Left colon (tissue), 2 donors: ENCODE measurements at regions not wholly inside any gene's neighbourhood (a gene's known extent, or its start where the extent isn't known, plus 50 kb on each side); places are given as distances from the start of the nearest gene placed in this dataset.
"Not testable (repeated sequence)": the region's sequence is repeated elsewhere in the genome, so short reads cannot be mapped to it uniquely, and the experiment has no call there.

Source experiments
- ATAC-seq: fragments of 200-7000 bp; cut with Tn5 transposase; one replicate; pipeline ENCODE4 v1.9.1; 2020; ENCODE audit warnings: mild to moderate bottlenecking, moderate library complexity
- DNase-seq, 2 donors: peaks; one replicate each; pipeline ENCODE4 v3.0.0-alpha.2; 2020
- intact Hi-C, 2 donors: fragments of 100-400 bp; cut with DNase I in 1 of 2; cut with micrococcal nuclease in 1 of 2; formaldehyde crosslinking; loops; one replicate each; pipeline versions ENCODE4 v1.11.2 to v1.14.0; 2022; cut with DNase I, micrococcal nuclease
- donor health status: DM: no; HTN: no; CAD: no.
- donor health status: DM: yes; HTN: yes; CAD: no.

DNA sequence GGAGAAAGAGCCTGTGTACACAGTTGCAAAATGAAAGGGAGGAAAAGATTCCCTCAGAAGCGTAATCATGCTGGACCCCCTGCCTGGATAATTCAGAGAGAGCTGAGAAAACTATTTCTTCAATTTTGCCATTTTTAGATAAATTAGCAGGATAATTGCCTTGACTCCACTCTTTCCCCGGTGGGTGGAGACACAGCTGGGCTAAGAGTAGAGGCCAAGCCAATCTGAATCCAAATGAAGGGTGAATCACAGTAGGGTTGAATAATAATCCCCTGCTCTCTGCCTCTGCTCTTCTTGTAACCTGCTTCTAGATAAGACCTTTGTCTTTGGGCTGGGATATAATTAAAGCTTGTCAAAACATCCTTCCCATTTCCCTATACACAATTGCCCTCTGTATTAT, 150.1 kb downstream of the CAPZA3 start:
- intact Hi-C loops: no loop called here
- DNase-seq (no peak), ATAC-seq (peak; percentile 70)

DNA sequence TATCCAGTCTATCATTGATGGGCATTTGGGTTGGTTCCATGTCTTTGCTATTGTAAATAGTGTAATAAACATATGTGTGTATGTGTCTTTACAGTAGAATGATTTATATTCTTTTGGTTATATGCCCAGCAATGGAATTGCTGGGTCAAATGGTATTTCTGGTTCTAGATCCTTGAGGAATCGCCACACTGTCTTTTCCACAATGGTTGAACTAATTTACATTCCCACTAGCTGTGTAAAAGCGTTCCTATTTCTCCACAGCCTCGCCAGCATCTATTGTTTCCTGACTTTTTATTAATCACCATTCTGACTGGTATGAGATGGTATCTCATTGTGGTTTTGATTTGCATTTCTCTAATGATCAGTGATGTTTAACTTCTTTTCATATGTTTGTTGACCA, 152.7 kb downstream of the CAPZA3 start:
- DNase-seq, ATAC-seq, intact Hi-C loops: not testable (repeated sequence)

DNA sequence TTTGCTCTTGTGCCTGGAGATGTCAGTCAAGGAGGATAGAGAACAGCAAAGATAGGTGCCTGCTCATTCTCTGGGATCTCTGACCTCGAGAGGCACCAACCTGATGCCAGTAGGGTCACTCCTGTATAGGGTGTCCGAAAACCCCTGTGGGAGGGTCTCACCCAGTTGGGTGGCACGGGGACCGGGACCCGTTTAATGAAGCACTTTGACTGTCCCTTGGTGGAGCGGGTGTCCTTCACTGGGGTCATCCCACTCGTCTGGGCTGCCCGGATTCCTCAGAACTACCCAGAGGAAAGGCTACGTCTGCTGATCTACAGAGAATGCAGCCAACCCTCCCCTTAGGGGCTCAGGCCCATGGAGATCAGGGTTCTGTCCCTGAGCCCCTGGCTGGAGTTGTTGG, 157.6 kb downstream of the CAPZA3 start:
- DNase-seq (no peak), ATAC-seq (no peak)
- intact Hi-C loops: no loop called here

DNA sequence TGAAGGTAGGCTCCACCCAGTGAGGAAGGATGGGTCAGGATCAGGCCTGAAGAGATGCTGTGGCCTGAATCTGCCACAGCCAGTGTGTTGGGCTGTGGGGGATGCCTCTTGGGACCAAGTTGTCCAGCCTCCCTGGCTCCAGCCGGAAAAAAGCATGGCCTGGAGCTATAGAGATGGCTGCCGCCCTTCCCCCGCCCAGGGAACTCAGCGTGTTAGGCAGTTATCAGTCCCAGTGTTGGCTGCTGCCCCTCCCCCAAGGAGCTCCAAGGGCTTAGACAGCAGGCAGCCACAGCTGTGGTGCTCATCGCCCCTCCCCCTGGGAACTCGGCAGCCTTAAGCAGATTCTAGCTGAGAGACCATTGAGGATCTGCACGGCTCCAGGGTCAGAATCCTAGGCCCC, 158.0 kb downstream of the CAPZA3 start:
- ATAC-seq (no peak), DNase-seq (peak in 1 of 2 donors; percentile 7)
- intact Hi-C loops: no loop called here

DNA sequence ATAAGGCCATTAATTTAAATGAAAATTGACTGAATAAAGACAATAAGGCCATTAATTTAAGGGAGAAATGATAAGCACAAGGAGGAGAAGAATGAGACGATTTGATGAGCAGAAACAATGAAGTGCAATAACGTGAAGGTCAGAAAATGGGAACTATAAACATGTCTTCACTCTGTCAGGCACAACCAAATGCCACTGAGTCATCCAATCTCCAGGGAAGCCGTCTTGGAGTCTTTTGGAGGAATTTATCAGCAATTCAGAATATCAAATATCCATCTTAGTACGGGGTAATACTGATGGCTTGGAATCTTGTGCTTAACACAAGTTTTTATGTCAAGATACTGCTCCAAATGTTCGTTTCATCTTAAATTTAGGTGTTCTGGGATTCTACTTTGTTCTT, 159.9 kb downstream of the CAPZA3 start:
- no peak for ATAC-seq
- no peak for DNase-seq
- intact Hi-C loops: no loop called here

DNA sequence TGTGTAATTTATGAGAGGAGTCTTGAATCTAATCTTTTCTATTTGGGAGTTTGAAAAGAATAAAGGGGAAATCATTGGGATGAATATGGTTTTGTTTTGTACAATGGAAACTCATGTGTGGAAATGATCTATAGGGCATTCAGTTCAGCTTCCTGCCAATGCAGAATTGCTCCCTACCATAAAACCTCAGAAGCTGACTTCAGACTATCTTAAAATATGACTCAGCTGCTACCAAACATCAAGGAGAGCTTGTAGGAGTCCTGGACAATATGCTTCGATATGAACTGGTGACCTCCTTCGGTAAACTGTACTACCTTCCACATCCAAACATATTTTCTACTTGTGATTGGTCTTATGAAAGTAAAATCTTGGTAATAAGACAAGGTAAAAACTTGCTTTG, 160.6 kb downstream of the CAPZA3 start:
- intact Hi-C loops: no loop called here
- peak; percentile 98 for ATAC-seq
- no peak for DNase-seq

DNA sequence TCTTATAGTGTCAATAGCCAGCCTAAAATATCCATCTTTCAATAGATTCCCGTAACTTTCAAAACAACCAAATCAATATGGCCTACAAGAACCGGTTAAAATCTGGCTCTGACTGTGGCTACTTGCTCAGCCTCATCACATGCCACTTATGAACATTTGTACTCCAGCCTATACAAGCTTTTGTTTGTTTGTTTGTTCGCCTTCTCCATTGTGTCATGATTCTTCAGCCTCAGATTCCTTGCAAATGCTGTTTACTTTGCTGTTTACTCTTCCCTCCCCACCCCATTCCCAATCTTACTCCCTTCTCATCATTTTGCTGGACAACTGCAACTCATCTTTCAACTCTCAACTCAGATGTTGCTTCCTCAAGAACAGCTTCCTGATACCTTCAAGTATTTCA, 161.2 kb downstream of the CAPZA3 start:
- DNase-seq (no peak), ATAC-seq (no peak)
- intact Hi-C loops: no loop called here

DNA sequence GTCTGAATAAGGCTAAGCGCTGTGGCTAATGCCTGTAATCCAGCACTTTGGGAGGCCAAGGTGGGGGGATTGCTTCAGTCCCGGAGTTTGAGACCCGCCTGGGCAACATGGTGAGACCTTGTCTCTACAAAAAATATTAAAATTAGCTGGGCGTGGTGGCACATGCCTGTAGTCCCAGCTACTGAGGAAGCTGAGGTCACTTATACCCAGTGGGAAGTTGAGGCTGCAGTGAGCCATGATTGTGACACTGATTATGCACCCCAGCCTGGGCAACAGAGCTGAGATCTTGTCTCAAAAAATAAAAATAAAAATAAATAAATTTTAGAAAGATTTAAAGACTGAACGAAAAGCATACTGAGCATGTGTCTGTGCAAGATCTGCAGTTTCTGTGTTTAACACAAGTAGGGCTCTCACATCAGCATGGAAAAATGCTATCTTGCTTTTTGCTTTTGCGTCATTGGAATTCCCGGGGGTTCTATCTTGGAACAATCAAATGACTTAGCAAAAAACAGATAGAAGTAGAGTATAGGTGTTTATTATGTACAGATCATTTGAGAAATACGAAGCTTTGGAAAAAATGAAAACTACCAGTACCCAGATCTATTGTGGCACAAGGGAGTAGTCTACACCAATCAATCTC, 161.9 kb downstream of the CAPZA3 start:
- intact Hi-C loops: no loop called here
- no peak for DNase-seq
- no peak for ATAC-seq

DNA sequence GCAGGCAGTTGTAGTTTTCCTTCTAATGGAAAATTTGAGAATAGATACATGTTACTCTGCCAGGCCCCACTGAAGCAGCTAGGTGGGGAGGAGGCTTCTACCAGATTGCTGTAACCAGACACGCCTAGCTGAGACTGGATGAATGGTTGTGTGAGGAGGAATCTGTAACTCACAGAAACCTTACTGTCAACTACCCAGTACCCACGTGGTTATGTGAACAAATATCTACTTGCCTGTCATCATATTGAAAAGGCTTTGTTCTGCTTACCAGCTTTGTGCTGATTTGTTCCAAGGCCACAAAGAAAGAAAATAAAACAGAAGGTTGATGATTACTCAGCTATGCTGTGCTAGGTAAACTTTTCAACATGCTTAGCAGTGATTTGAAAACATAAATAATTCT, 167.2 kb downstream of the CAPZA3 start:
- ATAC-seq (peak; percentile 34), DNase-seq (no peak)
- intact Hi-C loops: no loop called here

DNA sequence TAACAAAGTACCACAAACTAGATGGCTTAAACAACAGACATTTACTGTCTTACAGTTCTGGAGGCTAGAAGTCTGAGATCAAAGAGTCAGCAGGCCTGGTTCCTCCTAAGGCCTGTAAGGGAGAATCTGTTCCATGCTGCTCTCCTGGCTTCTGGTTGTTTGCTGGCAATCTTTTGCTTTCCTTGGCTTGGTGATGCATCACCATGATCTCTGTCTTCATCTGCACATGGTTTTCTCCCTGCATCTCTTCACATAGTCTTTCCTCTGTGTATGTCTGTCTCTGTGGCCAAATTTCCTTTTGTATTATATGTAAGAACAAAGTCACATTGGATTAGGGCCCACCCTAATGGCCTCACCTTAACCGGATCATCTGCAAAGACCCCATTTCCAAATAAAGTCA, 168.5 kb downstream of the CAPZA3 start:
- ATAC-seq (no peak), DNase-seq (no peak)
- intact Hi-C loops: no loop called here

DNA sequence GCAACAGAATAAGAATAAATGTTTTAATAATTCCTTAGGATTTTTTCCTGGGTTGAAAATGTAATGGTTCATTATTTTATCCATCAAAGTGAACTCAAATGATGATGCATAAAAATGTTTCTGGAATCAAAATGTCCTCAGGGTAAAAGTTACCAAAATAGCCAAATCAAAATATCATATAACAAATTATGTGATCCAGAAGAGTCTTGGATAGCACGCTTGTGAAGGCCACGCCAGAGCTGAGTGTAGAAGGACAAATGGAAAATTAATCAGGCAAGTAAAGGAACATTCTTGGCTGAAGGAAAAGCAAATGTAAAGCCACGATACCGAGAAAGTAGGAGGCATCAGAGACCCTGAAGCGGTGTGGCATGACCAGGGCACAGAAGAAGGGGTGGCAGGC, 169.2 kb downstream of the CAPZA3 start:
- DNase-seq (no peak), ATAC-seq (no peak)
- intact Hi-C loops: no loop called here

DNA sequence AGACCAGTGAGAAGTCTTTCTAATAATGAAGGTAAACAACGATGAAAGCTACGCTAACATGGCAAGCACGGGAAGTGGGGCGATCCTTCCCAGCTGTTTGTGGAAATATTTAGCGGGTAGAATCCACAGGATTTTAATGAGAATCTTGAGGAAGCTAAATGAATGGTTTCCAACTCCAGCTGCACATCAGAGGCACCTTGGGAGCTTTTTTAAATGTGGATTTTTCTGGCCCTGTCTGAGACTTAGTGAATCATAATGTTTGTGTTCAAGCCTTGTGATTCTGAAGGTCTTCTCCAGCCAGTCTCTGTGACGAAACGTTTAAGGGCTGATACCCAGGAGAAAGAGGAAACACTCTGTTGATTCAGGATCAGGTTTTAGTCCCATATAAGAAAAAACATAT, 169.8 kb downstream of the CAPZA3 start:
- intact Hi-C loops: no loop called here
- no peak for ATAC-seq
- no peak for DNase-seq

DNA sequence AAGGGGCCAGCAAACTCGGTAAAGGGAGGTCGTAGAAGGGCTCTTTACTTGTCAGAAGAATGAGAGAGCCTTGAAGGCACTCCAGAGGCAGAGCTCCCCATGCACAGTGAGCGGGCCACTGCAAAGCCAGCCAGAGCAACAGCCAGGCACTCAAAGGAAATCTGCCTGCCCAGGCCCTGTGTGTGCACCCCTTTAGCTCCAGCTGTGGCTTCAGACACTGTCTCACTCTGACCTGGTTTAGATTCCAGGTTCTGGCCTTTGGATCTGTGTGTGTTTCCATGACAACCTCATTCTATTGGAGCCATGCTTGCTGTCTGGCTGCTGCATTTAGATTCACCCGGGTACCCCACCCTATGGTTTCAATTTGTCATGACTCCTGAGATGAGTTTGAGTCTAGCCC, 170.3 kb downstream of the CAPZA3 start:
- DNase-seq: no peak
- ATAC-seq: no peak
- intact Hi-C loops: no loop called here

DNA sequence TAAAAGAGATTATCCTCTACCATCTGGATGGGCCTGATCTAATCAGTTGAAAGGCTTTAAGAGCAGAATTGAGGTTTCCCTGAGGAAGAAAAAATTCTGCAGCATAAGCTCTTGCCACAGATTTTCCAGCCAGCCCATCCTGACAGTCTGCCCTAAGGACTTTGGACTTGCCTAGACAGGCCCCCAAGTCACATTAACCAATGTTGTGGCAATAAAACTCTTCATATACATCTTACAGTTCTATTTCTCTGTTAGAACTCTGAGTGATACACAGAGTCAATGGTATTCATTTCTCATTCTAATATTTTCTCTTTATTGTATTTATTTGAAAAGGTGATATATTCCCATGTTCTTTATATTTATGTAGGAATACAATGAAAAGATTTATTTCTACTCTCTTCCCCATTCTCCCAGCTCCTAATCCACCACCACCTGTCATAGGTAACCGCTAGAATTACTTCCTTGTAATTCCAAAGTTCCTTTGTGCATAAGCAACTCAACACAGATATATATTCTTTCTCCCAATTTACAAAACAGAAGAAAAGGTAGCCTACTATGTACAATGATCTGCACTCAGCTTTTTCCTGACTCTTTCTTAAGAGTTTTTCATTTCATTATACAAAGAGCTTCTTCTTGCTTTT, 182.1 kb downstream of the CAPZA3 start:
- ATAC-seq (peak; percentile 96), DNase-seq (peak; percentile 31 to 46)
- intact Hi-C loops: no loop called here

DNA sequence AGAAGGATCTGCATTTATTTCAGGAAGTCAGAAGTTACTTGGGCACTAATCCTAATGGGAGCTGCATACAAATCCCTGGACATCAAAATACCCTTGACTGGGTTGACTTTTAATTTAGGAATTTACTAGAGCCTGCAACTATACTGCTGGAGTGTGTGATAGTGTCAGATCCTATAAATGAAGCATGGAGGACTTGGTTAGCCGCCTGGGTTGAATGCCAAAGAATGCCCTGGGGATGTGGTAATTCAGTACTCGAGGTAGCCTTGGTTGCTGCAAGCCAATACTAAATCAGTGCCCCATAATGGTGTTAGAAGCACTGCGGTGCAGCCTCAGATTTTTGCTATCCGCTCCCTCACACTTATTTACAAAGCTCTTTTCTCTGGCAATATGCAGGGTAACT, 184.9 kb downstream of the CAPZA3 start:
- no peak for ATAC-seq
- intact Hi-C loops: no loop called here
- DNase-seq: no peak

DNA sequence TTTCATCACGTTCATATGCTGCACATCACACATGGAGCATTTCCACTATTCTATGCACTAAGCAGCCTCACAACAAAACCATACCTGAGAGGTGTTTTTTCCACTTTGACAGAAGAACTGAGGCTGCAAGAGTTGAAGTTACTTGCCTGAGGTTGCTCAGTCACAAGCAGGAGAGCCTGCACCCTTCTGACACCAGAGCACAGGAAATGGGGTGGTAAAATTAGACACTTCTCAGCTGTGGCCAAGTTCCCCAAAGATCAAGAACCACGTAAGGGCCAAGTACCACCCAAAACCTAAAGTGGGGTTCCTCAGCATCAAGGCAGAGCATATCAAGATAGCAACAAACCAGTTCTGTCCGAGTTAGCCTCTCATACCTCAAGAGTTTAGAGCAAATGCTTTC, 185.8 kb downstream of the CAPZA3 start:
- intact Hi-C loops: no loop called here
- ATAC-seq: no peak
- no peak for DNase-seq

DNA sequence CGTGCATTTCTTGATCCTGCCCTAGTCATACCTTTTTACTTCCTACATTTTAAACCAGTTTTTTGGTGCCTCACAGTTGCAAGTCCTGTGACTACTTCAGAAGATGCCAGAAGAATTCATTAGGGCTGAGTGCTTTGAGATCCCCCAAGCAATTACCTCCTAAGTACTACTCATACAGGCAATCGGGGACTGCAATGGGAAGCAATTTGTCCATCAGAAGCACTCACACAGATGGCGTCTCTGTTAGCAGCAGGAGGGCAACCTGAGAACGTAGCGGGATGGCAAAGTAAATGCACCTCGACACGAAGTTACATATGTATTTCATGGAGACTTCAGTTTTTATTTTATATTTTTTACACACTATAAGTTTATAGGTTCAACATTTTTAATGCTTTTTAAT, 188.3 kb downstream of the CAPZA3 start:
- ATAC-seq: no peak

DNA sequence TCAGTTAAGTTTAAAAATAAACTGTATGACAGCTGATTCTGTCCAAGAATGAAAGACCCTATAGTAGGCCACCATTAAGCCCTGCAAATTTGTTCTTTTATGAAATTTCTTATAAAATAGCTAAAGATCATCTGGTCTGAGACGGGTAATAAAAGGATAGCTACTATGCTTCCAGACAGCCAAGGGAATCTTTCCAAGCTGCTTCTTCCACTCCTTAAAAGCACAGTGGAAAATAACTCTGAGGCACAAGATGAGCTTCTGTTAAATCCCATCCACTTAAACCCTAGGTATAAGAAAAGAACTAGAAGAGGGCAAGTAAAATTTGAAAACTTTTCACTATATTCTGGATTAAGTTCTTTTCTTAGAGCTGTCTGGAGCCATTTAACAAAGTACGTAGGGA, 194.3 kb downstream of the CAPZA3 start:
- DNase-seq: no peak
- no peak for ATAC-seq
- intact Hi-C loops: no loop called here

More for the DNA sequence above, 188.3 kb downstream of the CAPZA3 start:
- DNase-seq: no peak
- intact Hi-C loops: no loop called here

DNA sequence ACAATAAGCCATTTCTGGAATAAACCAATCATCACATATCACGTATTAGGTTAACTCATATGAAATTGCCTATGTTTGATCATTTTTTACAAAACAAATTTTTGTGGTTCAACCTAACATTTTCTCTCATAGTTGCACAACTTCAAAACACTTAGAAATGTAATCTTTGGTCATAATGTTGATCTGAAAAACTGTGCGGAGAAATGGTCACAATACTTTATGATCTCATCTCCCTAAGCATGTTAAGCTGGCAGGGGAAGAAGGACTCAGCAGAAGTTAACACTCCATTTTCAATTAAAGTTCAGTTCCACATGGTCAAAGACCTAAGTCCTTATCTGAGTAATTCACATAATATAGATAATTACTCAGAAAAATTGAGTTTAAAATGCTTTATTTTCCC, 194.8 kb downstream of the CAPZA3 start:
- DNase-seq (no peak), ATAC-seq (no peak)
- intact Hi-C loops: no loop called here

DNA sequence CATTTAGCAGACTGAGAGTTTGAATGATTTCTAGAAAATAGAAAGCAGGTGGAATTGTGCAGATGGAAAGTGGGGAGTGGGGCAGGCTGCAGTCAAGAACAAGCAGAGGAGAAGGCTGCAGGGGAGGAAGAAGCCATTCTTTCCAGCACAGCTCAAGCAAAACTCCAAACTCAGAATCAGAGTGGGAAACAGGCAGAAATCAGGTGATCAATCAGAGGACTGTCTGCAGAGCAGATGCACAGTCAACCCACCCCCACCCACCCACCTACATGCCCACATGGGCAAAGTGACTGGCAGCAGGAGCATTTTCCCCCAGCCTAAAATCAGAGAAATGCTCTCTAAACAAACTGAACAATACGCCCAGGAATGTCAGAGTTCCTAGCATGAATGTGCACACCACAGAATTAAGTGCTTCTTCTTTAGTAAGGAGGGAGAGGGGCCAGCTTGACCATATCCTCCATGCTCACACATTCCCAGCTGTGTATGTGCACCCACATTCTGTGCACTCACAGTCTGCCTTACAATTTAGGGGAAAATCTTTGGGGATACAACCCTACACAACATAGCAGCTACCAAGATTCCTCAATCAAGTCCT, 194.1 kb upstream of the PLEKHA5 start:
- intact Hi-C loops: no loop called here
- ATAC-seq: no peak

DNA sequence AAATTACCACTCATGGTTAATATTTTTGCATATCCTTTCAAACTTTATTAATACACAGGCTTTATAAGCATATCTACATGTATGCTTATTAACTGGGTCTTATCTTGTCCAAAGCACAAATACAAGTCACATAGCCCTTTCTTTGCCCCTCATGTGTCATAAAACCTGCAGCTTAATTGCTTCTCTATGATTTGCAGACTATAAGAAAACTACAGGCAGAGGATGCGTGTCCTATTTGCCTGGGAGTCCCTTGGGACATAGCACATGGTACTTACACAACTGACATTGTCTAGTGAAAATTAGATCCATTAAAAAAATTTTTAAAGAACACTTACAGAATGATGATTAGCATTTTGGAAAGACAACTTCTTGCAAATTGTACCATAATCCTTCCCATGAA, 190.5 kb upstream of the PLEKHA5 start:
- DNase-seq (no peak), ATAC-seq (no peak)
- intact Hi-C loops: no loop called here

More for the DNA sequence above, 194.1 kb upstream of the PLEKHA5 start:
- DNase-seq: no peak
